ENCODE measurements at regions not wholly inside any gene's neighbourhood (a gene's known extent, or its start where the extent isn't known, plus 50 kb on each side); places are given as distances from the start of the nearest gene placed in this dataset.

DNA sequence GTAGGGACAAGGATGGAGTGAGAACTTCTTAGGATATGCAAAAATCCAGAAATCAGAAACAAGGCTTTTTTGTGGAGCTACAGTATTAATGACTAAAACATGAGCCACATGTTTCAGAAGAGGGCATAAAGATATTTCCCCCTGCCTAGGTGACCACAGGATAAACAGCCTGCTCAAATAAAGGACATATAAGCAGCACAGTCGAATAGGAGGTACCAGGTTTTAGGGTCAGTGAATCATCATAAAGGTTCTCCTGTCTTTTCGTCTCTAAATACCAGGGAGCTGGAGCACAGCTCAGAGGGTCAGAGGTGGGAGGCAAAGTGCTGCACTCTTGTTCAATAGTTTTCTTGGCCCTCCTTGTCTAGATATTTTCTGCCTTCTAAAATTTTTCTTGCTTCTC, 211.9 kb upstream of the HS3ST1 start:
- H3K36me3 Mint-ChIP-seq, result no peaks in the 10 kb centered on the region
- DNase-seq, result no peak
- TF ChIP-seq, protein P1, sequence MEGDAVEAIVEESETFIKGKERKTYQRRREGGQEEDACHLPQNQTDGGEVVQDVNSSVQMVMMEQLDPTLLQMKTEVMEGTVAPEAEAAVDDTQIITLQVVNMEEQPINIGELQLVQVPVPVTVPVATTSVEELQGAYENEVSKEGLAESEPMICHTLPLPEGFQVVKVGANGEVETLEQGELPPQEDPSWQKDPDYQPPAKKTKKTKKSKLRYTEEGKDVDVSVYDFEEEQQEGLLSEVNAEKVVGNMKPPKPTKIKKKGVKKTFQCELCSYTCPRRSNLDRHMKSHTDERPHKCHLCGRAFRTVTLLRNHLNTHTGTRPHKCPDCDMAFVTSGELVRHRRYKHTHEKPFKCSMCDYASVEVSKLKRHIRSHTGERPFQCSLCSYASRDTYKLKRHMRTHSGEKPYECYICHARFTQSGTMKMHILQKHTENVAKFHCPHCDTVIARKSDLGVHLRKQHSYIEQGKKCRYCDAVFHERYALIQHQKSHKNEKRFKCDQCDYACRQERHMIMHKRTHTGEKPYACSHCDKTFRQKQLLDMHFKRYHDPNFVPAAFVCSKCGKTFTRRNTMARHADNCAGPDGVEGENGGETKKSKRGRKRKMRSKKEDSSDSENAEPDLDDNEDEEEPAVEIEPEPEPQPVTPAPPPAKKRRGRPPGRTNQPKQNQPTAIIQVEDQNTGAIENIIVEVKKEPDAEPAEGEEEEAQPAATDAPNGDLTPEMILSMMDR (IDR thresholded peaks at IDR 0.05), result no peak

DNA sequence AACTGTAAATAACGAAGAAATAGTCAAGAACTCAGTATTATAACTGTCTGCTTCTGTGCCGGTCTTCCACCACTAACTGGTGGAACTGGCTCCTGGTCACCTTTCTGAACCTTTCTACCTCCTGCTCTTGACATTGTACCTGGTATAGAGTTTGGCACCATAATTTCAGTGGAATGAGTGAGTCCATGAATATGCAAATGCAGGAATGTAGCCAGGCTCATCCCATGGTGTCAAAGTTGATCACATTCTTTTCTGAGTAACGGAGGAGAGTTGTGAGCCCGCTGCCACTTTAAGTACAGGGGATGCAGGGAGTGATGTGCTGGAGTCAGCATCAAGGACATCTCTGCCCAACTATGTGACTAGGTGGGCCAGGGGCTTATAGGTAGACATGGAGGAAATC, 207.9 kb upstream of the HS3ST1 start:
- Histone ChIP-seq H4K20me1 (ENCODE audit: insufficient read depth, low read length) (no peaks in the 10 kb centered on the region), H3K79me2 (ENCODE audit: insufficient read depth, low read length) (no peaks in the 10 kb centered on the region), H2AFZ (ENCODE audit: insufficient read depth, low read depth, low read length, poor library complexity, severe bottlenecking) (no peak overlapping the region), H3K27ac (ENCODE audit: low read depth in 1 of 2, low read length in 2 of 2) (no peak overlapping the region), H3K9me3 (replicated peaks in 1 of 2; ENCODE audit: control insufficient read depth in 1 of 2, insufficient read depth in 1 of 2, low read length in 2 of 2) (no peaks in the 10 kb centered on the region), H3K36me3 (replicated peaks in 1 of 2; ENCODE audit: control insufficient read depth in 1 of 2, insufficient read depth in 2 of 2, low read length in 2 of 2) (no peaks in the 10 kb centered on the region), H3K4me1 (ENCODE audit: control insufficient read depth in 1 of 2, insufficient read depth in 2 of 2, low read length in 2 of 2) (no peaks in the 10 kb centered on the region), H3K4me3 (replicated peaks in 1 of 3; ENCODE audit: low read depth in 2 of 3, low read length in 3 of 3) (no peak overlapping the region), H3K9ac (ENCODE audit: insufficient read depth, low read length, poor library complexity, severe bottlenecking) (no peak overlapping the region), H3K4me2 (replicated peaks; ENCODE audit: extremely low read depth, low read length, poor library complexity, severe bottlenecking) (no peak overlapping the region), H3K27me3 (ENCODE audit: control insufficient read depth in 2 of 2, insufficient read depth in 2 of 2, low read length in 2 of 2) (no peaks in the 10 kb centered on the region)
- H3K36me3 Mint-ChIP-seq, result no peaks in the 10 kb centered on the region
- intact Hi-C loops (cut with micrococcal nuclease), result no loop called here
- H3K4me3 Mint-ChIP-seq, result no peak overlapping the region
- 93% methylated on average over 3 of the region's 4 CpGs for WGBS (ENCODE audit: insufficient coverage)
- DNase-seq, result no peak
- H3K4me1 Mint-ChIP-seq, result no peaks in the 10 kb centered on the region
- H3K9me3 Mint-ChIP-seq, result peaks cover 2 to 13% (median 8%) of the 10 kb centered on the region in 7 donors
- H3K27ac Mint-ChIP-seq, result no peak overlapping the region
- H3K27me3 Mint-ChIP-seq (ENCODE audit: low read depth in 3 of 3), result peaks cover 0 to 3% (median 0%) of the 10 kb centered on the region in 3 donors
- TF ChIP-seq, protein P1 (IDR thresholded peaks at IDR 0.05), result no peak

More for the DNA sequence above, 211.9 kb upstream of the HS3ST1 start:
- Histone ChIP-seq H3K27me3 (ENCODE audit: control insufficient read depth in 2 of 2, insufficient read depth in 2 of 2, low read length in 2 of 2) (no peaks in the 10 kb centered on the region), H4K20me1 (ENCODE audit: insufficient read depth, low read length) (no peaks in the 10 kb centered on the region), H3K4me3 (replicated peaks in 1 of 3; ENCODE audit: low read depth in 2 of 3, low read length in 3 of 3) (no peak overlapping the region), H2AFZ (ENCODE audit: insufficient read depth, low read depth, low read length, poor library complexity, severe bottlenecking) (no peak overlapping the region), H3K4me1 (ENCODE audit: control insufficient read depth in 1 of 2, insufficient read depth in 2 of 2, low read length in 2 of 2) (no peaks in the 10 kb centered on the region), H3K79me2 (ENCODE audit: insufficient read depth, low read length) (no peaks in the 10 kb centered on the region), H3K4me2 (replicated peaks; ENCODE audit: extremely low read depth, low read length, poor library complexity, severe bottlenecking) (no peak overlapping the region), H3K27ac (ENCODE audit: low read depth in 1 of 2, low read length in 2 of 2) (no peak overlapping the region), H3K9me3 (replicated peaks in 1 of 2; ENCODE audit: control insufficient read depth in 1 of 2, insufficient read depth in 1 of 2, low read length in 2 of 2) (no peaks in the 10 kb centered on the region), H3K9ac (ENCODE audit: insufficient read depth, low read length, poor library complexity, severe bottlenecking) (no peak overlapping the region), H3K36me3 (replicated peaks in 1 of 2; ENCODE audit: control insufficient read depth in 1 of 2, insufficient read depth in 2 of 2, low read length in 2 of 2) (no peaks in the 10 kb centered on the region)
- Mint-ChIP-seq H3K4me1 (no peaks in the 10 kb centered on the region), H3K27ac (no peak overlapping the region), H3K4me3 (no peak overlapping the region), H3K27me3 (ENCODE audit: low read depth in 3 of 3) (peaks cover 0 to 3% (median 0%) of the 10 kb centered on the region in 3 donors), H3K9me3 (peaks cover 5 to 17% (median 6%) of the 10 kb centered on the region in 7 donors)
- intact Hi-C loops (cut with micrococcal nuclease), result no loop called here
- WGBS (ENCODE audit: insufficient coverage), result no CpG with 5 or more reads among the region's 2 CpGs
